ENCODE measurements at regions not wholly inside any gene's neighbourhood (a gene's known extent, or its start where the extent isn't known, plus 50 kb on each side); places are given as distances from the start of the nearest gene placed in this dataset.
"Not testable (repeated sequence)": the region's sequence is repeated elsewhere in the genome, so short reads cannot be mapped to it uniquely, and the experiment has no call there.

GRCh38 chr5:71771191-71771590 is 52.1 kb downstream of the CARTPT start:
- DNase-seq = no peak

- DNase-seq = peak; percentile 30
Measured at GRCh38 chr5:71778678-71779276, 59.7 kb downstream of the CARTPT start.

- no peak for DNase-seq
Measured at GRCh38 chr5:71780597-71780996, 61.5 kb downstream of the CARTPT start.

- no peak for DNase-seq
Measured at GRCh38 chr5:71782393-71782770, 63.3 kb downstream of the CARTPT start.

GRCh38 chr5:71782771-71783770 is 64.0 kb downstream of the CARTPT start:
- DNase-seq = peak; percentile 74

- DNase-seq = no peak
Measured at GRCh38 chr5:71783891-71784290, 64.8 kb downstream of the CARTPT start.

GRCh38 chr5:71786337-71787055 is 67.4 kb downstream of the CARTPT start:
- no peak for DNase-seq

- DNase-seq = no peak
Measured at GRCh38 chr5:71788794-71789193, 69.7 kb downstream of the CARTPT start.

GRCh38 chr5:71789746-71790145 is 70.7 kb downstream of the CARTPT start:
- DNase-seq = no peak

- DNase-seq = no peak
Measured at GRCh38 chr5:71790433-71790832, 71.4 kb downstream of the CARTPT start.

GRCh38 chr5:71792041-71792440 is 73.0 kb downstream of the CARTPT start:
- DNase-seq = not testable (repeated sequence)

- no peak for DNase-seq
Measured at GRCh38 chr5:71794061-71794695, 75.1 kb downstream of the CARTPT start.

GRCh38 chr5:71802673-71803072 is 83.6 kb downstream of the CARTPT start:
- DNase-seq = no peak

GRCh38 chr5:71806711-71807110 is 87.6 kb downstream of the CARTPT start:
- DNase-seq = no peak

GRCh38 chr5:71807909-71808308 is 88.8 kb downstream of the CARTPT start:
- DNase-seq = no peak

GRCh38 chr5:71809446-71809845 is 90.4 kb downstream of the CARTPT start:
- DNase-seq = no peak

GRCh38 chr5:71810023-71810422 is 90.9 kb downstream of the CARTPT start:
- no peak for DNase-seq

GRCh38 chr5:71810471-71811195 is 91.6 kb downstream of the CARTPT start:
- DNase-seq = no peak

GRCh38 chr5:71811779-71812178 is 92.7 kb downstream of the CARTPT start:
- DNase-seq = no peak

GRCh38 chr5:71816307-71816706 is 97.2 kb downstream of the CARTPT start:
- DNase-seq = no peak

GRCh38 chr5:71817891-71818290 is 98.8 kb downstream of the CARTPT start:
- no peak for DNase-seq

- no peak for DNase-seq
Measured at GRCh38 chr5:71821029-71821428, 102.0 kb downstream of the CARTPT start.

All from amniotic stem cell (primary cell).